ENCODE measurements at regions not wholly inside any gene's neighbourhood (a gene's known extent, or its start where the extent isn't known, plus 50 kb on each side); places are given as distances from the start of the nearest gene placed in this dataset.

DNA sequence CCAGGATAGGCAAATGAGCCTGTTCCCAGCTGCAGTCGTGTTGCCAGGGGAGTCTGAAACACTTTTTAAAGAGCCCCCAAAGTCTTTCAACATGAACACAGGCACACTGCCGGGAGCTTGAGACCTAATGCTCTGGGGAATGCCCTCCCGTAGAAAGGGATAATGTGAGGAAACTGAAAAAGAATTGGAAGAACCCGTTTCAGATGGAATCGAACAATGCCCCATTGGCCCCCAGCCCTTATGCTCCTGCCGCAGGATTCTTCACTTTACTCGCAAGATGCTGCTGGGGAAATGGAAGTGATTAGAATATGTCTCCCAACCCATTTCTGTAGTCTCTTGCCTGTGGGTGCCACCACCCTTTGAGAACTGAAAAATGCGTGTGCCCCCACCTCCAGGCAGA lies 136.3 kb upstream of the GATA6 start:
- Mint-ChIP-seq H3K27ac (no peak overlapping the region), H3K4me3 (no peak overlapping the region), H3K4me1 (no peaks in the 10 kb centered on the region), H3K27me3 (no peaks in the 10 kb centered on the region), H3K36me3 (no peaks in the 10 kb centered on the region), H3K9me3 (ENCODE audit: low read depth) (no peaks in the 10 kb centered on the region)
- ATAC-seq (no peak), DNase-seq (no peak)
- CTCF ChIA-PET: interaction anchor here (0.6 kb wide), 1 partner anchor 205 kb away, joined by 3 read pairs; no protein-coding TSS in a partner anchor

- no peak for ATAC-seq
- CTCF ChIA-PET: no interaction called here
- H3K4me1 Mint-ChIP-seq: no peaks in the 10 kb centered on the region
These were observed 135.1 kb upstream of the GATA6 start for GRCh38 chr18:22034276-22034675.

GRCh38 chr18:22040533-22040932 lies 128.9 kb upstream of the GATA6 start:
- no peak for ATAC-seq
- DNase-seq: no peak
- Mint-ChIP-seq H3K36me3 (no peaks in the 10 kb centered on the region), H3K27me3 (no peaks in the 10 kb centered on the region), H3K4me3 (no peak overlapping the region), H3K9me3 (ENCODE audit: low read depth) (no peaks in the 10 kb centered on the region), H3K27ac (no peak overlapping the region), H3K4me1 (no peaks in the 10 kb centered on the region)
- CTCF ChIA-PET: no interaction called here

More at GRCh38 chr18:22034276-22034675, 135.1 kb upstream of the GATA6 start:
- no peaks in the 10 kb centered on the region for H3K9me3 Mint-ChIP-seq (ENCODE audit: low read depth)
- H3K27ac Mint-ChIP-seq: no peak overlapping the region
- H3K27me3 Mint-ChIP-seq: no peaks in the 10 kb centered on the region
- H3K4me3 Mint-ChIP-seq: no peak overlapping the region
- DNase-seq: no peak
- no peaks in the 10 kb centered on the region for H3K36me3 Mint-ChIP-seq

DNA sequence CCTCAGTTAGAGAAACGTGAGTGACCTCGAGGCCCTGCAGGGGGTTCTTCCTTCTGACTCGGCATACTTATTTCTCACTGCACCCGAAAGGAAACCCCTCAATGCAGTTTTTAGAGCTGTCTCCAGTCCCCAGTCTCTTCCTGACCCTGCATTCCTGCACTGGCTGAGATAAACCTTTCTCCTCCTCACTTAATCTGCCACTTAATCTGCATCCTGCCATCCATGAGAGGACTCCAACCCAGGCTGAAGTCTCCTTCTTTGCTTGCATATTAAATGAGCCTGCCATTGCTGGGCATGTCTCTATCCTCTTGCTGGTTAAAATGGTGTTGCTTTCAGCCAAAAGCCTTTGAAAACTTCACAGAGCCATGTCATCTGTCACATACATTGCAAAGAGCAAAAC lies 125.6 kb upstream of the GATA6 start:
- Mint-ChIP-seq H3K4me1 (no peaks in the 10 kb centered on the region), H3K4me3 (no peak overlapping the region), H3K9me3 (ENCODE audit: low read depth) (no peaks in the 10 kb centered on the region), H3K36me3 (no peaks in the 10 kb centered on the region), H3K27ac (no peak overlapping the region), H3K27me3 (no peaks in the 10 kb centered on the region)
- no peak for ATAC-seq
- no peak for DNase-seq
- CTCF ChIA-PET: no interaction called here

GRCh38 chr18:22044474-22045220 lies 124.7 kb upstream of the GATA6 start:
- CTCF ChIA-PET: no interaction called here
- H3K27ac Mint-ChIP-seq: no peak overlapping the region
- H3K27me3 Mint-ChIP-seq: no peaks in the 10 kb centered on the region

DNA sequence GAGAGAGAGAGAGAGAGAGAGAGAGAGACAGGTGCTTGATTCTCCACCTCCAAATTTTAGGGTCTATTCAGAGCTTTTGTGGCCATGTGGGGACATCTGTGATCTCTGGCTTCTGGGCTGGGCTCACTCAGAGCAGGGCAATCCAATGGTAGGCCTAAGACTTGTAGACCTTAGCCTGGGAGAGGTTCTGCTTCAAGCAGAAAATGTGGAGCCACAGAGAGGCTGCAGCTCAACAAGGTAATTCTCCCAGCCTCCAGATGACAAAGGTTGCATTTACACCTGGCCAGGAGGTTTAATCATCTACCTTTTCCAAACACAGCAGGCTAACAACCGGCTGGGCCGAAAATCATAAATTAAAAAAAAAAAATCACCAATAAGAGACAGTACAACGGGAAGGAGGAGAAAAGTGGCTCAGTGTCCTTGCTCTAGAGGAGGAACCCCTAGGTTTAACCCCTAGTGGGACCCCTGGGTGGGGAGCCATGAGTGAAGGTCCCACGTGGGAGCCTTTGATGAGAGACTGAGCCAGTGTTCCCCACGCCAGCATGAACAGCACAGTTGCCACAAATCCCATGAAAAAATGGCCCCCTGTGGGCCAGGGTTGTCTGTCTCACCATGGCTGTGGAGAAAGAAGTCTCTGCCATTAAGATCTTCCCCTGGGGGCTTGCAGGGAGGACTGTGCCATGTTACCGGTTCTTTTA lies 124.0 kb upstream of the GATA6 start:
- DNase-seq (no peak), ATAC-seq (no peak)
- H3K27ac Mint-ChIP-seq: no peak overlapping the region
- H3K4me3 Mint-ChIP-seq: no peak overlapping the region
- H3K36me3 Mint-ChIP-seq: no peaks in the 10 kb centered on the region
- CTCF ChIA-PET: no interaction called here
- H3K9me3 Mint-ChIP-seq (ENCODE audit: low read depth): no peaks in the 10 kb centered on the region
- no peaks in the 10 kb centered on the region for H3K4me1 Mint-ChIP-seq
- H3K27me3 Mint-ChIP-seq: no peaks in the 10 kb centered on the region

More at GRCh38 chr18:22044474-22045220, 124.7 kb upstream of the GATA6 start:
- ATAC-seq (no peak), DNase-seq (no peak)
- no peaks in the 10 kb centered on the region for H3K4me1 Mint-ChIP-seq
- H3K36me3 Mint-ChIP-seq: no peaks in the 10 kb centered on the region
- no peaks in the 10 kb centered on the region for H3K9me3 Mint-ChIP-seq (ENCODE audit: low read depth)
- no peak overlapping the region for H3K4me3 Mint-ChIP-seq

DNA sequence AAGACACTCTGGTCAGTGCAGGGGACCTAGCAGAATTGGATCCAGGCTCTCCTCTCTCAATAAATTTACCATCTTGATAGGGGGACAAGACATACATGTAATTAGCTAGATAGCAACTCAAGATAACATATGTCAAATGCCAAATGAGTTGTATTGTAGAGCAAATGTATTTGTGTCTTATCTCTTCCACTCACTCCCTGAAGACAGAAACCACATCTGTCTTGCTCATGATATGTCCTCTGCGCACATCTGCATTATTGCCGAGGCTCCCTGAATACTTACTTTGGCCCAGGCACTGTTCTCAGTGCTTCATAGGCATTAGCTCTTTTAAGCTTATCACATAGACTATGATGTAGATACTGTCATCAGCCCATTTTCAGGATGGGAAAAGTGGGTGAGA lies 122.9 kb upstream of the GATA6 start:
- Mint-ChIP-seq H3K4me1 (no peaks in the 10 kb centered on the region), H3K27ac (no peak overlapping the region), H3K36me3 (no peaks in the 10 kb centered on the region), H3K4me3 (no peak overlapping the region), H3K9me3 (ENCODE audit: low read depth) (no peaks in the 10 kb centered on the region), H3K27me3 (no peaks in the 10 kb centered on the region)
- CTCF ChIA-PET: no interaction called here
- no peak for ATAC-seq
- DNase-seq: no peak

DNA sequence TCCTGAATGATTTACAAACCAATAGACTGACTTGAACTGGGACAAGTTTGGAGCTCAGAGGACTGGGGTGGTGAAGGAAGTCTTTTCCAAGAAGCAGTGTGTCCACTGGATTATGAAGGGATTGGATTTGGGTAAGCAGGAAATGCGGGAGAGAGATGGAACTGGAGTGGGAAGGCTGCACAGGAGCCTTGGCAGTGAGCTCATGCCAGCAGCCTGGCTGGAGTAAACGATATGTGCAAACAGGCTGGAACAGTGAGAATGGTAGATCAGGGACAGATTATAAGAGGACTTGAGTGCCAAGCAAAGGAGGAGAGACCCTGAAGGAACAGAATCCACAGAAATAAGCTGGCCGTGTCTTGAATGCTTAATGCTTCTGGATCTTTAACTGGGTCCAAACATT lies 121.9 kb upstream of the GATA6 start:
- CTCF ChIA-PET: no interaction called here
- no peak for DNase-seq
- Mint-ChIP-seq H3K9me3 (ENCODE audit: low read depth) (no peaks in the 10 kb centered on the region), H3K27ac (no peak overlapping the region), H3K27me3 (no peaks in the 10 kb centered on the region), H3K4me1 (no peaks in the 10 kb centered on the region), H3K4me3 (no peak overlapping the region), H3K36me3 (no peaks in the 10 kb centered on the region)
- ATAC-seq: no peak

GRCh38 chr18:22048221-22048620 lies 121.2 kb upstream of the GATA6 start:
- Mint-ChIP-seq H3K9me3 (ENCODE audit: low read depth) (no peaks in the 10 kb centered on the region), H3K4me1 (no peaks in the 10 kb centered on the region), H3K4me3 (no peak overlapping the region), H3K27ac (no peak overlapping the region), H3K27me3 (no peaks in the 10 kb centered on the region), H3K36me3 (no peaks in the 10 kb centered on the region)
- DNase-seq (no peak), ATAC-seq (no peak)
- CTCF ChIA-PET: no interaction called here

GRCh38 chr18:22048932-22049615 lies 120.3 kb upstream of the GATA6 start:
- ATAC-seq (no peak), DNase-seq (no peak)
- H3K4me1 Mint-ChIP-seq: no peaks in the 10 kb centered on the region
- CTCF ChIA-PET: no interaction called here
- no peaks in the 10 kb centered on the region for H3K27me3 Mint-ChIP-seq
- no peaks in the 10 kb centered on the region for H3K36me3 Mint-ChIP-seq
- no peak overlapping the region for H3K4me3 Mint-ChIP-seq
- H3K9me3 Mint-ChIP-seq (ENCODE audit: low read depth): peaks cover 1% of the 10 kb centered on the region
- H3K27ac Mint-ChIP-seq: no peak overlapping the region

DNA sequence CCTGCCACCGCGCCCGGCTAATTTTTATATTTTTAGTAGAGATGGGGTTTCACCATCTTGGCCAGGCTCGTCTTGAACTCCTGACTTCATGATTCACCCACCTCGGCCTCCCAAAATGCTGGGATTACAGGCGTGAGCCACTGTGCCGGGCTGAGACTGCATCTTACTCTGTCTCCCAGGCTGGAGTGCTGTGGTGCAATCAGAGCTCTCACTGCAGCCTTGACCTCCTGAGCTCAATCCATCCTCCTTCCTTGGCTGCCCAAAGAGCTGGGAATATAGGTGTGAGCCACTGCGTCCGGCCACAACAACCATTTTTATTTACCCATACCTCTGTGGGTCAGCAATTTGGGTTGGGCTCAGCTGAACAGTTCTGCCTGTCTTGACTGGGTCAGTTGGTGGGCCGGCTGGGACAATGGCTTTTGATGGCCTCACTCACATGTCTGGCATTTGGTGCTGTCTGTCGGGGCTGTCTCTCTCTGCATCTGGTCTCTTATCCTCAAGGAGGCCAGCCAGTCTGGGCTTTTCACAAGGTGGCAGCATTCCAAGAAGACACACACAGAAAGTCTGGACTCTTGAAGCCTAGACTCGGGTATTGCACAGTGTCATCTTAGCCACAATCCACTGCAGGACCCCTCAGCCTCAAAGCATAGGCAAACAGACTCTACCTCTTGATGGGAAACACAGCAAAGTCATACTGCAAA lies 116.8 kb upstream of the GATA6 start:
- H3K36me3 Mint-ChIP-seq: no peaks in the 10 kb centered on the region
- CTCF ChIA-PET: no interaction called here
- H3K4me3 Mint-ChIP-seq: no peak overlapping the region
- H3K9me3 Mint-ChIP-seq (ENCODE audit: low read depth): peaks cover 3% of the 10 kb centered on the region
- H3K27ac Mint-ChIP-seq: no peak overlapping the region
- no peak for DNase-seq
- no peaks in the 10 kb centered on the region for H3K4me1 Mint-ChIP-seq
- ATAC-seq: no peak
- no peaks in the 10 kb centered on the region for H3K27me3 Mint-ChIP-seq

- Mint-ChIP-seq H3K4me1 (no peaks in the 10 kb centered on the region), H3K36me3 (no peaks in the 10 kb centered on the region), H3K9me3 (ENCODE audit: low read depth) (peaks cover 3% of the 10 kb centered on the region), H3K4me3 (no peak overlapping the region), H3K27ac (no peak overlapping the region), H3K27me3 (no peaks in the 10 kb centered on the region)
- no peak for DNase-seq
- no peak for ATAC-seq
- CTCF ChIA-PET: interaction anchor here (1.2 kb wide), 1 partner anchor 63 kb away, joined by 3 read pairs; no protein-coding TSS in a partner anchor
These were observed 113.7 kb upstream of the GATA6 start for GRCh38 chr18:22055466-22056238.

DNA sequence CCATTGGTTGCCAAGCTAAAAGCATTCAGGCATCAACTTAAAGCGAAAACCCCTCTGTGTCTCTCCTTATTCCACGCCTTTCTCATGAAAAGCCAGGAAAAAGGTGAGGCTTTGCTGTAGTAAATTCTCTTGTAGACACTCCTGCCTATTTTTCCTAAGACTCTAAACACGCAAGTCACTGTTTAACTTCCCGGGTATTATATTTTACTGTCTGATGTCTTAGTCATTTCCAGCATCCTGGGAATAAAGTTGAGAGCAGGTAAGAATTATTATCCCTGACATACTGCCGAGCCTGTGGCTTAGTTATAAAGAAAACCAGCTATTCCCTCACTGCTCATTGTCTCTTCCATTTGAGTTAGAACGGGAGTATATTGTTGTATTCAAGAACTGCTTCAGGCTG lies 112.4 kb upstream of the GATA6 start:
- peaks cover 3% of the 10 kb centered on the region for H3K9me3 Mint-ChIP-seq (ENCODE audit: low read depth)
- no peaks in the 10 kb centered on the region for H3K27me3 Mint-ChIP-seq
- H3K4me3 Mint-ChIP-seq: no peak overlapping the region
- H3K27ac Mint-ChIP-seq: no peak overlapping the region
- DNase-seq (no peak), ATAC-seq (no peak)
- H3K36me3 Mint-ChIP-seq: no peaks in the 10 kb centered on the region
- no peaks in the 10 kb centered on the region for H3K4me1 Mint-ChIP-seq
- CTCF ChIA-PET: no interaction called here

Measured in activated CD8-positive, alpha-beta memory T cell treated with anti-CD3 and anti-CD28 coated beads, Interleukin-2, amount 10 ng/mL, durations not matched to agents 7 days and 5 days (primary cell).